ENCODE measurements at regions not wholly inside any gene's neighbourhood (a gene's known extent, or its start where the extent isn't known, plus 50 kb on each side); places are given as distances from the start of the nearest gene placed in this dataset.

- TF ChIP-seq CEBPB (IDR thresholded peaks at IDR 0.05; ENCODE audit: low read depth) = no peak
- TF ChIP-seq ELF1 (IDR thresholded peaks at IDR 0.05; ENCODE audit: borderline replicate concordance, low read depth) = no peak
- TF ChIP-seq EZH2phosphoT487 (IDR thresholded peaks at IDR 0.05; ENCODE audit: borderline replicate concordance) = no peak
- no peak for TF ChIP-seq ZFX (IDR thresholded peaks at IDR 0.05)
- no peak for TF ChIP-seq SRF (IDR thresholded peaks at IDR 0.05; ENCODE audit: low read depth)
- no peak for TF ChIP-seq RAD21 (IDR thresholded peaks at IDR 0.05; ENCODE audit: low read depth)
These were observed 219.9 kb upstream of the LYZL1 start (continued) for GRCh38 chr10:29068966-29069365.

GRCh38 chr10:29069941-29070340 is 218.9 kb upstream of the LYZL1 start:
- Histone ChIP-seq H3K4me2 (ENCODE audit: low read length) (no peak overlapping the region), H3K79me2 (ENCODE audit: insufficient read depth, low read length) (no peaks in the 10 kb centered on the region), H3K4me1 (ENCODE audit: control insufficient read depth in 1 of 2, insufficient read depth in 2 of 2, low read length in 2 of 2) (peaks cover 0 to 10% of the 10 kb centered on the region in 2 experiments; a peak in 1 of 4 replicates), H3K9me2 (ENCODE audit: insufficient read depth) (no peaks in the 10 kb centered on the region), H3K9me3 (ENCODE audit: control insufficient read depth in 1 of 2, insufficient read depth in 1 of 2, low read depth in 1 of 2, low read length in 2 of 2) (no peaks in the 10 kb centered on the region), H3K27me3 (ENCODE audit: insufficient read depth, low read length) (peaks cover 4% of the 10 kb centered on the region; the same call in 1 of the 2 replicates), H3K9ac (ENCODE audit: low read length) (no peak overlapping the region), H3K4me3 (replicated peaks in 1 of 2; ENCODE audit: low read depth in 1 of 2, low read length in 2 of 2) (no peak overlapping the region), H2AFZ (ENCODE audit: low read depth, low read length, poor library complexity, severe bottlenecking) (no peak overlapping the region), H3K36me3 (ENCODE audit: control insufficient read depth in 1 of 2, insufficient read depth in 2 of 2, low read length in 2 of 2) (no peaks in the 10 kb centered on the region), H4K20me1 (ENCODE audit: insufficient read depth) (no peaks in the 10 kb centered on the region), H3K27ac (ENCODE audit: low read depth, low read length) (no peak overlapping the region)
- POLR2A ChIA-PET = no interaction called here
- ATAC-seq = no peak
- no peak for TF ChIP-seq SIN3A (IDR thresholded peaks at IDR 0.05; ENCODE audit: low read depth)
- no peak for TF ChIP-seq SRF (IDR thresholded peaks at IDR 0.05; ENCODE audit: low read depth)
- no peak for TF ChIP-seq RAD21 (IDR thresholded peaks at IDR 0.05; ENCODE audit: low read depth)
- no peak for TF ChIP-seq CTCF (IDR thresholded peaks at IDR 0.05 in 2 of 3, conservative IDR thresholded peaks at IDR 0.05 in 1 of 3; ENCODE audit: borderline replicate concordance in 1 of 3, insufficient read depth in 1 of 3, low read depth in 2 of 3, low read length in 2 of 3)
- TF ChIP-seq SP1 (IDR thresholded peaks at IDR 0.05; ENCODE audit: low read depth) = no peak
- TF ChIP-seq CBX3 (IDR thresholded peaks at IDR 0.05; ENCODE audit: low read depth) = no peak
- TF ChIP-seq EGR1 (IDR thresholded peaks at IDR 0.05; ENCODE audit: low read depth) = no peak
- TF ChIP-seq POLR2AphosphoS5 (IDR thresholded peaks at IDR 0.05; ENCODE audit: low read depth, low read length) = no peak
- TF ChIP-seq YY1 (IDR thresholded peaks at IDR 0.05; ENCODE audit: extremely low read depth, insufficient replicate concordance, low read depth, low read length) = no peak
- no peak for TF ChIP-seq TCF7L2 (IDR thresholded peaks at IDR 0.05; ENCODE audit: borderline replicate concordance, extremely low read depth, insufficient read depth, insufficient read length)
- no peak for TF ChIP-seq JUND (IDR thresholded peaks at IDR 0.05)
- RAD21 ChIA-PET (ENCODE audit: low non-redundant PET in 1 of 2, low total read pairs in 2 of 2, uncharacterized antibody in 2 of 2, unreplicated experiment in 2 of 2) = no interaction called here
- DNase-seq (ENCODE audit: low read depth, low spot score) = no peak
- CTCF ChIA-PET = no interaction called here
- BruUV-seq (replicated peaks) = no TSS peak
- intact Hi-C loops (cut with micrococcal nuclease) = no loop called here

All from HCT116 (cell line).